ENCODE measurements at regions not wholly inside any gene's neighbourhood (a gene's known extent, or its start where the extent isn't known, plus 50 kb on each side); places are given as distances from the start of the nearest gene placed in this dataset.
"Not testable (repeated sequence)": the region's sequence is repeated elsewhere in the genome, so short reads cannot be mapped to it uniquely, and the experiment has no call there.

GRCh38 chr16:58889516-58889915 lies 155.4 kb upstream of the GOT2 start:
- no peaks in the 10 kb centered on the region for H3K27me3 ChIP-seq

GRCh38 chr16:58885528-58886170 lies 151.5 kb upstream of the GOT2 start:
- no peaks in the 10 kb centered on the region for H3K9me3 ChIP-seq
- H3K4me3 ChIP-seq, result no peak overlapping the region
- no peaks in the 10 kb centered on the region for H3K27me3 ChIP-seq
- TF ChIP-seq CTCF (IDR thresholded peaks at IDR 0.05), result no peak
- no peaks in the 10 kb centered on the region for H3K36me3 ChIP-seq
- no peaks in the 10 kb centered on the region for H3K4me1 ChIP-seq
- no peak for DNase-seq (ENCODE audit: low spot score)
- no peak overlapping the region for H3K27ac ChIP-seq

More at GRCh38 chr16:58889516-58889915, 155.4 kb upstream of the GOT2 start:
- no peak for TF ChIP-seq CTCF (IDR thresholded peaks at IDR 0.05)
- no peak for DNase-seq (ENCODE audit: low spot score)
- no peak overlapping the region for H3K27ac ChIP-seq
- no peaks in the 10 kb centered on the region for H3K9me3 ChIP-seq
- no peaks in the 10 kb centered on the region for H3K36me3 ChIP-seq
- no peak overlapping the region for H3K4me3 ChIP-seq
- H3K4me1 ChIP-seq, result no peaks in the 10 kb centered on the region

GRCh38 chr16:58884141-58884540 lies 150.0 kb upstream of the GOT2 start:
- Histone ChIP-seq H3K4me1 (no peaks in the 10 kb centered on the region), H3K27ac (no peak overlapping the region), H3K4me3 (no peak overlapping the region), H3K9me3 (no peaks in the 10 kb centered on the region), H3K36me3 (no peaks in the 10 kb centered on the region), H3K27me3 (no peaks in the 10 kb centered on the region)
- no peak for DNase-seq (ENCODE audit: low spot score)
- no peak for TF ChIP-seq CTCF (IDR thresholded peaks at IDR 0.05)

DNA sequence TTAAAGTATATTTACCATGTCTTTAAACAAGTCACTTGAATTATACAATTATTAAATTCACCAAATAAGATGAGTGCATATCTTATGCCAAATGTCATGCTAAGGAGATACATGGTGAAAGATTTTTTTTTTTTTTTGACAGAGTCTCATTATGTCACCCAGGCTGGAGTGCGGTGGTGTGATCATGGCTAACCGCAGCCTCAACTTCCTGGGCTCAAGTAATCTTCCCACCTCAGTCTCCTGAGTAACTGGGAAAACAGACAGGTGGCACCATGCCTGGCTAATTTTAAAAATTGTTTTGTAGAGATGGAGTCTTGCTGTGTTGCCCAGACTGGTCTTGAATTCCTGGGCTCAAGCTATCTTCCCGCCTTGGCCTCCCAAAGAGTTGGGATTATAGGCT lies 149.0 kb upstream of the GOT2 start:
- Histone ChIP-seq H3K9me3 (no peaks in the 10 kb centered on the region), H3K27ac (no peak overlapping the region), H3K4me3 (no peak overlapping the region), H3K36me3 (no peaks in the 10 kb centered on the region), H3K4me1 (no peaks in the 10 kb centered on the region), H3K27me3 (no peaks in the 10 kb centered on the region)
- DNase-seq (ENCODE audit: low spot score), result no peak
- TF ChIP-seq CTCF (IDR thresholded peaks at IDR 0.05), result no peak

GRCh38 chr16:58882292-58882691 lies 148.2 kb upstream of the GOT2 start:
- no peaks in the 10 kb centered on the region for H3K4me1 ChIP-seq
- H3K27ac ChIP-seq, result no peak overlapping the region
- no peaks in the 10 kb centered on the region for H3K36me3 ChIP-seq
- TF ChIP-seq CTCF (IDR thresholded peaks at IDR 0.05), result no peak
- no peak for DNase-seq (ENCODE audit: low spot score)
- no peaks in the 10 kb centered on the region for H3K27me3 ChIP-seq
- H3K4me3 ChIP-seq, result no peak overlapping the region
- H3K9me3 ChIP-seq, result no peaks in the 10 kb centered on the region

DNA sequence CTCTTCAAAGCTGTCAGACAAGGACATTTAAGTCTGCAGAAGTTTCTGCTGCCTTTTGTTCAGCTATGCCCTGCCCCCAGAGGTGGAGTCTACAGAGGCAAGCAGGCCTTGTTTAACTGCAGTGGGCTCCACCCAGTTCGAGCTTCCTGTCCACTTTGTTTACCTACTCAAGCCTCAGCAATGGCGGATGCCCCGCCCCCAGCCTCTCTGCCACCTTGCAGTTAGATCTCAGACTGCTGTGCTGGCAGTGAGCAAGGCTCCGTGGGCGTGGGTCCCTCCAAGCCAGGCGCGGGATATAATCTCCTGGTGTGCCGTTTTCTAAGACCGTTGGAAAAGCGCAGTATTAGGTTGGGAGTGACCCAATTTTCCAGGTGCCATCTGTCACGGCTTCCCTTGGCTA lies 144.5 kb upstream of the GOT2 start:
- H3K27ac ChIP-seq; H3K9me3 ChIP-seq; H3K36me3 ChIP-seq; H3K27me3 ChIP-seq; H3K4me3 ChIP-seq; H3K4me1 ChIP-seq; DNase-seq (ENCODE audit: low spot score): not testable (repeated sequence)
